ELF-1 (cell line): ENCODE measurements at regions not wholly inside any gene's neighbourhood (a gene's known extent, or its start where the extent isn't known, plus 50 kb on each side); places are given as distances from the start of the nearest gene placed in this dataset.
"Not testable (repeated sequence)": the region's sequence is repeated elsewhere in the genome, so short reads cannot be mapped to it uniquely, and the experiment has no call there.

Experiments
- DNase-seq: peaks from one replicate; pipeline ENCODE4 v3.0.0-alpha.2; 2016; ENCODE audit warnings: low read depth, low spot score

- no peak for DNase-seq
Measured at GRCh38 chr5:67814569-67815311, 400.8 kb upstream of the PIK3R1 start.

- no peak for DNase-seq
Measured at GRCh38 chr5:67813877-67814539, 401.5 kb upstream of the PIK3R1 start.

GRCh38 chr5:67809589-67809988 is 406.0 kb upstream of the PIK3R1 start:
- DNase-seq = no peak

- no peak for DNase-seq
Measured at GRCh38 chr5:67808340-67808739, 407.2 kb upstream of the PIK3R1 start.

DNA sequence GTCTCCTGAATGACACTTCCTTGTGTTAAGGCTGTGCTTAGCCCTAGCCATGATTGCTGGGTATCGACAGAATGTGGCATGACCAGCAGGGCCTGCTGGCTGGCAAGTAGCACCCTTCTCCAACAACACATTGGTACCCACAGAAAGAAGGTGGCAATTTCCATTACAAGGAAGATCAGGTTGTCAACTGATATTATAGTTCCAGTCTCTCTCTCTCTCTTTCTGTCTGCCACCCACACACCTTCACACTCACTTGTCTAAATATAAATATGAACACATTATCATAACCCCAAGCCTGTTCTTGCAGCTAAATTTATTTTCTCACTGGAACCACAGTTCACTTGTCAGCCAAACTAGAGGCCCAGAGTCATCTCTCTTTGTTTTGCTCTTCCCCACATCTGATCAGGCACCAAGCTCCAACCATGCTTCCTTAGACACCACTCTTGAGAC is 408.1 kb upstream of the PIK3R1 start:
- no peak for DNase-seq

DNA sequence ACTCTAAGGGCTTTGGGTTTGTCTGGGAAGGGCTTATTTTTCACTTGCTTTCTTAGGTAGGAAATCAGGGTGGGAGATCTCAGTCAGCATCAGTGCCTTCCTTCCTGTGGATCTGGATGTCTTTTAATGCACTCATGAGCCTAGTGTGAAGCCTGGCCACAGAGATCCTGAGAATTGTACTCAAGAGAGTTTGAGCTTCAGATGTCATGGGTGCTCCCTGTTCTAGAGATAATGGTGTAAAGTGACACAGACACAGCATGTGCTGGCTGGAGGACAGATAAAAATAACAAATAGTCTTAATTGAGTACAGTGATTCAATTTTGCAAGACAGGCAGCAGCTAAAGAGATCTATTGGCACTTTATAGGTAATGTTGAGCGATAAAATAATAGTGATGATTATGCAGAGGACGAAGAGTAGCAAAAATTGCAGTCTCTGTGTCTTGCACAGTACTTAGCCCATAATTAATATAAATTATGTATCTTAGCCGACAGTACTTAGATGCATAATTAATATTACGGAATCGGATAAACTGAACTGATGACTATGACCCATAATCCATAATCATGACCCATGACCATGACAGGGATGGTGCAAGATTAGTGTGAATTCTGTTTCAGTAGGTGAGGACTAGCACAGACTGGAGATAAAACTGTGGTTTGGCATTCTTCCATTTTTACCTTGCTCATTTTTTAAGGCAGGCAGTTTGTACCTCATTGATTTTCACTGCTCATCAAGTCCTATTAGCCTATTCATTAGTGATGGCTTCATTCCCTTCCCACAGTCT is 408.7 kb upstream of the PIK3R1 start:
- no peak for DNase-seq

DNA sequence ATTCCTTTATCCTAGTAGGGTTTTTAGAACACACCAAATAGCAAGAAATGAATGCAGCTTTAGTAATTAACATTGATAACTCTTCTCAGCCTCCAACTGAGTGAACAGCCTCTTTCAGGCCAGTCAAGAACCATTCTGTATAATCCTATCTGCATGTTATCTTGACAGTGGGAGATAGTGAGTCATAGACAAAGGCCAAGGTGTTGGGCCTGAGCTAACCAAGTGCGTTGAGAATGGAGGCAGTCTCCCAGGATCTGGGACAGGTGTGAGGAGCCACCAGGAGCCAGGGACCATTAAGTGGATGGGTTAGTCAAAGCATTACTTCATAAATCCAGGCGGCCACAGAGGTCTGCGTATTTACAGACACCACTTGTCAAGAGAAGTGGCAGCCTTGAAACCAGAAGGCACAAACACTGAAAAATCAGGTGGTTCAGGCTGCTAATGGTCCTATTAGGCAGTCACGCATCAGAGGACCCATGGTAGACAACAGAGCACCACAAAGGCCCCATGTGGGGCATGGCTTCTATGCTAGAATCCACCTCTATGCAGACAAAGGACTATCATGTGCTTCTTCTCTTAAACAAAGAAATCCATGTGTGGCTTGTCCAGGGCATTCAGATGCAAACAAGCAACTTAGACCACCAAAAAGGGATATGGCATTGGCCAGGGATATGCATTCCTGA is 409.7 kb upstream of the PIK3R1 start:
- peak; percentile 48 for DNase-seq

- no peak for DNase-seq
Measured at GRCh38 chr5:67802766-67803165, 412.8 kb upstream of the PIK3R1 start.

DNA sequence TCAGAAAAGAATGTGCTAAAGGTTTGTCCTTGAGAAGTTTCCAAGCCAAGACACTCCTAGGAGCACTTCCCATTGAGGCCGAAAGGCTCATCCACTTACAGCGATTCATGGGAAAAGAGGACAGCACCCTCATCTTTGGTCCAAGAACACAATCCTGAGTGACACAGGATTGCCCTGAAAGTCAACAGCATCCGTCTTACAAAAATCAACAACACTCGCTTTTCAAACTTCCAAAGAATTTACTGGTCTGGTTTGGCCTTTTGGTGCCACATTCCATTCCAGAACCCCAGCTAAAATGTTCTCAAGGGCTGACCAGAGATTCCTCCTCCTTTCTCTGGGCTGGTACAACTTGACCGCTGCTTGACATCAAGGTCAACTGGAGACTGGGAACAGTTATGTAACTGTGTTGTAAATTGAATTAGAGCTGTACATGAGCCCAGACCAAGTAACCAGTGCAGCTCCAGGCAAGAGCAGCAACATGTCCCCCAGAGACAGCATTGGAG is 415.8 kb upstream of the PIK3R1 start:
- no peak for DNase-seq

DNA sequence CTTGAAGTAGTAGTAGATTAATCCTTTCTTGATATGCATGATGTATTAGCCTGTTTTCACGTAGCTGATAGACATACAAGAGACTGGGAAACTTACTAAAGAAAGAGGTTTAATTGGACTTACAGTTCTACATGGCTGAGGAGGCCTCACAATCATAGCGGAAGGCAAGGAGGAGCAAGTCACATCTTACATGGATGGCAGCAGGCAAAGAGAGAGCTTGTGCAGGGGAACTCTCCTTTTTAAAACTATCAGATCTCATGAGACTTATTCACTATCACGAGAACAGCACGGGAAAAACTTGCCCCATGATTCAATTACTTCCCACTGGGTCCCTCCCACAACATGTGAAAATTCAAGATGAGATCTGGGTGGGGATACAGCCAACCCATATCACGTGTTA is 417.1 kb upstream of the PIK3R1 start:
- not testable (repeated sequence) for DNase-seq

- no peak for DNase-seq
Measured at GRCh38 chr5:67795781-67796477, 419.6 kb upstream of the PIK3R1 start.

DNA sequence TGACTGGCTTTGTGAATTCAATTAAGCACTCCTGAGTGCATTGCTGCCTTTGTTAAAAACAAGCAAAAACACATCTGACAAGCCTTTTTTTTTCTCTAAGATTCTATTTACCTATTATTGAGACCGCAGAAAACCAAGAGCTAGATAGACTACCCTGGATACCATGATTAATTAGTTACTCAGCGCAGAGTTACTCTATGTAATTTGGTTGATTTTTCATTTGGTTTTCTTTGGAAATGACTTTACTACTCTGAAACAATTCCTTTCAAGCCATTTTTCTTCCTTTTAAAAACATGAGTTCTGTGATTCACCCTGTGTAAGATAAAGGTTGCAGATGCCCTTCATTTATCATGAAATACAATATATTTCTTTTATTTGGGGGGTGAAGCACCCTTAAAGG is 421.6 kb upstream of the PIK3R1 start:
- DNase-seq = no peak

DNA sequence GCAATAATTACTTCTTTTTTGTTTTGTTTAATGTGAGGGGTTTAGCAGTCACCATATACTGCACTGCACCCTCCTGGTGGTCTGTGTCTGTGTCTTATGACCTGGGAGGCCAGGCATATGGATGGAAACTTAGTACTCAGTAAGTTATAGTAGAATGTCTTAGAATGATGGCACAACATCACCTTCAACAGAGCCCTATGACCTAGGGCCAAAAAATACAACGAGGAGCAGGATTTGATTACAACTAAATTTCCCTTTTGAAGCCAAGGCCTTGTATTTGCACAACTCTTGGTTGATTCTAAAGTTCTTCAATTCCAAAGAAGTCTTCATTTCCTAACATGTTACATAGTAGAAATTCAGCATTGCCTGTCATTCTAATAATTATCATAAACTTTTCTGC is 422.1 kb upstream of the PIK3R1 start:
- DNase-seq = no peak

DNA sequence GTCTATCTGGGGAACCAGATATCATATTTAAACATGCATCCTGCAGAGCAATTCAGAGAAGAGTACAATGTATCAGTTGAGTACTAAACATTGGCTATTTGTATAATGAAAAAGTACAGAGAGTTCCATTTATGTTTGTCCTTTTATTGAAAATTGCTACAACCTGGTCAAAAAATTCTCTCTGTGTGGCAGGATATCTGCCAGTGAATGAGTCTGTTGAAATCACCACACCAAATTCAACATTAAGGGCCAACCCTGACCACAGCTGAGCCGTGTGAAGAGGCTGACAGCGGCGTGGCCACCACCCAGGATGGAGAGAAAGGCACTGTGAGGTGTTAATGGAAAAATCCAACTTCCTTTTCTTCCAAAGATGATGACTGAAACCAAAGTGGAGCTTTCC is 422.7 kb upstream of the PIK3R1 start:
- DNase-seq = no peak

GRCh38 chr5:67790390-67790789 is 425.2 kb upstream of the PIK3R1 start:
- DNase-seq = no peak

GRCh38 chr5:67779893-67780623 is 435.5 kb upstream of the PIK3R1 start:
- DNase-seq = peak; percentile 81

- DNase-seq = no peak
Measured at GRCh38 chr5:67774786-67775185, 440.8 kb upstream of the PIK3R1 start.

DNA sequence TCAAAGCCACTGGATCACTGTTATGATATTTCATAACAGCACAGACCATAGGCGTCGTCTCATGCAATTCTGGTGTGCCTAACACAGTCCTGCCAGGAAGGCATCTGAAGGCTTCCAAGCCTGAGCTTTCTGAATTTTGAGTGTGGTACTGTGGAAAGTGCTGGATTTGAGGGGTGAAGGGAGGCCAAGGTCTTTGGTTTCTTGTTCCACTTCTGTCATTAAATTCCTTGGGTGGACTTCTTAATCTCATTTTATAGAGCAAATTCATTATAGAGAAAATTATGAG is 441.3 kb upstream of the PIK3R1 start:
- no peak for DNase-seq

DNA sequence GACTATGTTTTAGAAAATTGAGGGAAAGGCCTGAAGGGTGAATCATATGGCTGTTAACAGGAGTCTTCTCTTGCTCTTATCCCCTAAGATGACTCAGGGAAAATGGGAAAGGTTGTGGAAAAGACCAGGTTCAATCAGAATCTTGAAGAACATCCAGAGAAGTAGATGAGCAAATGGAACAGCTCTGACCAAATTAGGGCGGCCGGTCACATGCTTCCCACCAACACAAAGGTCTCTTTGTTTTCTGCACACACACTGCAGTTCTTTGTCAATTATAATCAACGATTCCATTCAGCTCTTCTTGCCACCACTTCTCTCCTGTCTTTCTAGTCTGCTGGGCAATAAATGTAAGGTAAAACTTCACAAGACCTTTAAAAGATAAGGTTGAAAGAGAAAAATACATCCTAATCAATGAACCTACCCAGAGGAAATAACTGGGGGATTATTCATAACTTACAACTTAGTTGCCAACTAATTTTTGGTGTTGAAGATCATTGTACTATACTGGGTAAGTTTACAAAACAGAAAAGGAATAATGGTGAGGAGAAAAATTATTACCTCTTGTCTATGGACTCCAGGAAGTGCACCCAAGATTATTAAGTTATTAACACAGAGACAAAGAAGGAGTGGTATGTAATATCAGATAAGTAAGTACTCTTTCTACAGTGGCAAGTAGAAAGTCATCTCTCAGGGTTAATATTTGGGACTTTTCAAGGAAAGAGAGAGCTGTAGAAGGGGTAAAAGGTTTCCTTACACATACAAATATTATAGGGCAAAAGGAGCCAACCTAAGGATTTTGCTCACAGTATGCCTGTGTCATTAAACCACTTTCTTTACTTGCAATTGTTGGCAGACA is 441.9 kb upstream of the PIK3R1 start:
- peak; percentile 25 for DNase-seq

DNA sequence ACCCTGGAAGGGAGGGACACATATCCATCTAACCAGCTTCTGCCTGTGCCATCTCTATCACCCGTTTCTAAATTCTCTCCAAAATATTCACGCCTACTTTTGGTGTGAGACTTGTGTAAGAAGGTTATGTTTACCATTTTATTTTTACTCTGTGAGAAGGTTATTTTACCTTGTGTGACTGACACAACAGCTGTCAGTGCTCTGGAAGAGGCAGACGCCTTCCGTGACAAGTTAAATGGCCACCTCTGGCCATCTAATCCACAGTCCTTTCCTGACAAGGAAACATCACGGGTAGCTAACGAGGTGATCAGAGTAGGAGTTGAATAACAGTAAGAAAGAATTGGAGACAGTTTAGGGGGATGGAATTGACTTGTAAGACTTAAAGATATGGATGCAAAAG is 443.8 kb upstream of the PIK3R1 start:
- DNase-seq = no peak
